ENCODE measurements at regions not wholly inside any gene's neighbourhood (a gene's known extent, or its start where the extent isn't known, plus 50 kb on each side); places are given as distances from the start of the nearest gene placed in this dataset.

- TF ChIP-seq OTX1 (CRISPR knock-in tag; IDR thresholded peaks at IDR 0.05): no peak
- TF ChIP-seq GABPA (tag; conservative IDR thresholded peaks at IDR 0.05; ENCODE audit: low read depth): no peak
- TF ChIP-seq PML (IDR thresholded peaks at IDR 0.05; ENCODE audit: low read length): no peak
- no peak for TF ChIP-seq E2F5 (CRISPR knock-in tag; IDR thresholded peaks at IDR 0.05)
- TF ChIP-seq MYNN (IDR thresholded peaks at IDR 0.05): no peak
- TF ChIP-seq MYNN (CRISPR knock-in tag; IDR thresholded peaks at IDR 0.05): no peak
- no peak for TF ChIP-seq TAF1 (IDR thresholded peaks at IDR 0.05; ENCODE audit: control insufficient read depth, extremely low read depth, insufficient read depth, low read length, severe bottlenecking)
- TF ChIP-seq NR2C2 (CRISPR knock-in tag; IDR thresholded peaks at IDR 0.05): no peak
- no peak for TF ChIP-seq NR2C2 (tag; IDR thresholded peaks at IDR 0.05)
- no peak for TF ChIP-seq ZFPM2 (CRISPR knock-in tag; IDR thresholded peaks at IDR 0.05)
- TF ChIP-seq ETV6 (IDR thresholded peaks at IDR 0.05; ENCODE audit: borderline replicate concordance in 1 of 2, low read depth in 2 of 2, low read length in 1 of 2): no peak
- no peak for TF ChIP-seq ETV6 (CRISPR knock-in tag; IDR thresholded peaks at IDR 0.05; ENCODE audit: borderline replicate concordance)
- no peak for TF ChIP-seq ZNF436 (CRISPR knock-in tag; IDR thresholded peaks at IDR 0.05)
- no peak for TF ChIP-seq C11orf30 (IDR thresholded peaks at IDR 0.05; ENCODE audit: low read depth)
- no peak for TF ChIP-seq CTCF (IDR thresholded peaks at IDR 0.05 in 2 of 3, conservative IDR thresholded peaks at IDR 0.05 in 1 of 3; ENCODE audit: insufficient read depth in 2 of 3, low read depth in 1 of 3, low read length in 3 of 3)
- TF ChIP-seq POLR2A (conservative IDR thresholded peaks at IDR 0.05): no peak
Measured at GRCh38 chr21:19850157-19850556, 1148.1 kb upstream of the NCAM2 start.

All from K562 (cell line).